Chondrocyte (in vitro differentiated cells): ENCODE measurements at regions not wholly inside any gene's neighbourhood (a gene's known extent, or its start where the extent isn't known, plus 50 kb on each side); places are given as distances from the start of the nearest gene placed in this dataset.

Experiments
- DNase-seq: peaks from one replicate; pipeline ENCODE4 v3.0.0; 2021; ENCODE audit warnings: mixed read lengths, low spot score
- H3K27ac Mint-ChIP-seq: one replicate; pipeline ENCODE4 v1.8.0; 2021; ENCODE audit warnings: mild to moderate bottlenecking, moderate library complexity, mixed read lengths; ENCODE audit not compliant: unreplicated experiment
- H3K27me3 Mint-ChIP-seq: 2 replicates; pipeline ENCODE4 v1.8.0; 2021; ENCODE audit warnings: low read depth, mixed read lengths
- H3K36me3 Mint-ChIP-seq: 2 replicates; pipeline ENCODE4 v1.8.0; 2021; ENCODE audit warnings: low read depth, mixed read lengths
- H3K4me1 Mint-ChIP-seq: 2 replicates; pipeline ENCODE4 v1.8.0; 2021; ENCODE audit warnings: low read depth, mild to moderate bottlenecking, mixed read lengths
- H3K4me3 Mint-ChIP-seq: one replicate; pipeline ENCODE4 v1.8.0; 2021; ENCODE audit warnings: mild to moderate bottlenecking, moderate library complexity, mixed read lengths; ENCODE audit not compliant: unreplicated experiment
- H3K9me3 Mint-ChIP-seq: 2 replicates; pipeline ENCODE4 v1.8.0; 2021; ENCODE audit warnings: low read depth, mixed read lengths
- TF ChIP-seq, protein P1 (sequence below): fragments of 200-600 bp; sonication (generic); IDR thresholded peaks from 2 replicates; pipeline ENCODE4 v1.5.0; 2021; ENCODE audit warnings: antibody characterized with exemption, mild to moderate bottlenecking, moderate library complexity

DNA sequence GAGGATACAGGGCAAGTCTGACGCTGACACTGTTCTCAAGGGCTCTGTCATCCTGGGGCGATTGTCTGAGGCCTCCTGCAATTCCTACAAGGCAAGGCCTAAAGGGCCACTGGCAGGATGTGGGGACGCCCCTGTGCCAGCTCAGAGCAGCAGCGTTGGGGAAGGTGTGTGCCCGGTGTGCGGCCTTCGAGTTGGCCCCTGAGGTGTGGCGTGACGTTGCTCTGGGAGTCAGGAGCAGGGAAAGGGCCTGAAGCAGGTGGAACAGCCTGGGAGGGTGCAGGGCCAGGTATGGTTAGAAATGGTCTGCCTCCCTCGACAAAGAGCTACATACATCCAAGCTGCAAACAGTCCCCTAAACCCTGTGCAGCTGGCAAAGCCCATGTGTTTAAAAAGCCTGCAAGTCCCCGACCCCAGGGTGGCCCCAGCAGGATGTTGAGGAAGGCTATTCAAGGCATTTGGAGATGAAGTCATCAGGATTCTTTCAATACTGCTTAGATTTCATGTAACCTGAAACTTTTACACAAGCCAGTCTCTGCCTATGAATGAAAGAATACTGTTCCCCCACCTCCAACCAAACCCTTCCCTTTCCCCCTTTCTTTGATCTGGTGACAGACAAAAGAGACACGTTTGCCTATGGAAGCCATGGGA lies 142.5 kb upstream of the TNS3 start:
- no peaks in the 10 kb centered on the region for H3K36me3 Mint-ChIP-seq
- no peak overlapping the region for H3K4me3 Mint-ChIP-seq

DNA sequence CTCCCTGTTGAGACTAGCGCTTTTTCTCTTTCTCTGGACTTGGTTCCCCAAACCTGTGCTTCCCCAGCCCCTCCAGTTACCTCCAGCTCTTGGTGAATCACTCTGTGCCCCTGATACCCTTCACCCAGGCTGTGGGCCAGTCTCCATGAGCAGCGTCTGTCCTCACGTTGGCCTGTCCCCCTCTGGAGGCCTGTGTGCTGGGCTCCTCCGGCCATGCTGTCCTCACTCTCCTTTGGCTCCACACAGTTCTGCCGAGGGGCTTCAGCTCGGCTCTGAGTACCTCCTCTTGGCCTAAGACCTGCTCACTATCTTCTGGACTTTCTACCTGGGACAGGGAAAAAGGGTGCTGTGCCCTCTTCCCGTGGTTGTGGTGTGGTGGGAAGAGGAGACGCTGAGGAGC lies 140.2 kb upstream of the TNS3 start:
- Mint-ChIP-seq H3K27ac (no peak overlapping the region), H3K9me3 (no peaks in the 10 kb centered on the region), H3K4me3 (no peak overlapping the region), H3K27me3 (no peaks in the 10 kb centered on the region), H3K4me1 (peaks cover 35% of the 10 kb centered on the region), H3K36me3 (no peaks in the 10 kb centered on the region)
- TF ChIP-seq, protein P1, sequence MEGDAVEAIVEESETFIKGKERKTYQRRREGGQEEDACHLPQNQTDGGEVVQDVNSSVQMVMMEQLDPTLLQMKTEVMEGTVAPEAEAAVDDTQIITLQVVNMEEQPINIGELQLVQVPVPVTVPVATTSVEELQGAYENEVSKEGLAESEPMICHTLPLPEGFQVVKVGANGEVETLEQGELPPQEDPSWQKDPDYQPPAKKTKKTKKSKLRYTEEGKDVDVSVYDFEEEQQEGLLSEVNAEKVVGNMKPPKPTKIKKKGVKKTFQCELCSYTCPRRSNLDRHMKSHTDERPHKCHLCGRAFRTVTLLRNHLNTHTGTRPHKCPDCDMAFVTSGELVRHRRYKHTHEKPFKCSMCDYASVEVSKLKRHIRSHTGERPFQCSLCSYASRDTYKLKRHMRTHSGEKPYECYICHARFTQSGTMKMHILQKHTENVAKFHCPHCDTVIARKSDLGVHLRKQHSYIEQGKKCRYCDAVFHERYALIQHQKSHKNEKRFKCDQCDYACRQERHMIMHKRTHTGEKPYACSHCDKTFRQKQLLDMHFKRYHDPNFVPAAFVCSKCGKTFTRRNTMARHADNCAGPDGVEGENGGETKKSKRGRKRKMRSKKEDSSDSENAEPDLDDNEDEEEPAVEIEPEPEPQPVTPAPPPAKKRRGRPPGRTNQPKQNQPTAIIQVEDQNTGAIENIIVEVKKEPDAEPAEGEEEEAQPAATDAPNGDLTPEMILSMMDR = no peak
- DNase-seq = no peak

More for the DNA sequence above, 142.5 kb upstream of the TNS3 start:
- TF ChIP-seq, protein P1 = no peak
- H3K27ac Mint-ChIP-seq = peak overlapping the region; percentile 97
- H3K4me1 Mint-ChIP-seq = peaks cover 56% of the 10 kb centered on the region
- DNase-seq = peak; percentile 56
- no peaks in the 10 kb centered on the region for H3K27me3 Mint-ChIP-seq
- H3K9me3 Mint-ChIP-seq = no peaks in the 10 kb centered on the region

DNA sequence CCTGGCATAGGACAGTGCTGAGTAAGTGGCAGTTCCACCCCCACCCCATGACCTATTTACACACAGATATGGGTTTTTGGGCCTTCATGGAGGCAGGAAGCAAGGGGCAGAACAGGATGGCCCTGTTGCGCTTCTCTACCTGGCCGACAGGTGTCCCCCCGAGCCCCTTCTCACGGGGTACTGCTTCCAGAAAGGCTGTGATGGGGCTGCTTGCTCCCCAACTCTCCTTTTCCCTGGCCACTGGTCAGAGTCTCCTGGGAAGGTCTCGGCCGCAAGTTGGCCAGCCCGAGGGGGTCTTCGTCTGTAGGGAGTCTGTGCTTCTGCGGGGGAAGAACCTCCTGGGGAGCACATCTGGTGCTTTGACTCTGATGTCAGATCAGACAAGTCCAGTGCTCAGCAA lies 139.8 kb upstream of the TNS3 start:
- Mint-ChIP-seq H3K27ac (no peak overlapping the region), H3K4me1 (peaks cover 30% of the 10 kb centered on the region)
- TF ChIP-seq, protein P1 = no peak

DNA sequence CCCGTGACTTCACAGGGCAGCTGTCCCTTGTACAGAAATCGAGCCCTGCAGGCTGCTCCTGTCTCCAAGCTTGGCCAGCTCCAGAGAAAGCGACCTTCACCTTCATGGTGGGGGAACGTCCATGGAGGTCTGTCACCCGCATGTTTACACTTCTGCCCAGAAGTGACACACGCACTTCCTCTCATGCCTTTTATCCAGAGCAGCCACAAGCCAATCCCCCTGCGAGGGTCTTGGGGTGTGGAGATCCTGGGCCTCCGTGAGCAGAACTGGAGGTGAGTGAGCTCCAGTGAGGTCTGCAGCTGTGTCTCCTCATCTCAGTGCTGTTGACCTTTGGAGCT lies 139.0 kb upstream of the TNS3 start:
- no peak for DNase-seq
- Mint-ChIP-seq H3K4me1 (peaks cover 25% of the 10 kb centered on the region), H3K27ac (no peak overlapping the region), H3K36me3 (no peaks in the 10 kb centered on the region), H3K4me3 (no peak overlapping the region), H3K9me3 (no peaks in the 10 kb centered on the region), H3K27me3 (no peaks in the 10 kb centered on the region)
- TF ChIP-seq, protein P1 = no peak

More for the DNA sequence above, 139.8 kb upstream of the TNS3 start:
- Mint-ChIP-seq H3K9me3 (no peaks in the 10 kb centered on the region), H3K36me3 (no peaks in the 10 kb centered on the region), H3K4me3 (no peak overlapping the region), H3K27me3 (no peaks in the 10 kb centered on the region)
- DNase-seq = peak; percentile 51

DNA sequence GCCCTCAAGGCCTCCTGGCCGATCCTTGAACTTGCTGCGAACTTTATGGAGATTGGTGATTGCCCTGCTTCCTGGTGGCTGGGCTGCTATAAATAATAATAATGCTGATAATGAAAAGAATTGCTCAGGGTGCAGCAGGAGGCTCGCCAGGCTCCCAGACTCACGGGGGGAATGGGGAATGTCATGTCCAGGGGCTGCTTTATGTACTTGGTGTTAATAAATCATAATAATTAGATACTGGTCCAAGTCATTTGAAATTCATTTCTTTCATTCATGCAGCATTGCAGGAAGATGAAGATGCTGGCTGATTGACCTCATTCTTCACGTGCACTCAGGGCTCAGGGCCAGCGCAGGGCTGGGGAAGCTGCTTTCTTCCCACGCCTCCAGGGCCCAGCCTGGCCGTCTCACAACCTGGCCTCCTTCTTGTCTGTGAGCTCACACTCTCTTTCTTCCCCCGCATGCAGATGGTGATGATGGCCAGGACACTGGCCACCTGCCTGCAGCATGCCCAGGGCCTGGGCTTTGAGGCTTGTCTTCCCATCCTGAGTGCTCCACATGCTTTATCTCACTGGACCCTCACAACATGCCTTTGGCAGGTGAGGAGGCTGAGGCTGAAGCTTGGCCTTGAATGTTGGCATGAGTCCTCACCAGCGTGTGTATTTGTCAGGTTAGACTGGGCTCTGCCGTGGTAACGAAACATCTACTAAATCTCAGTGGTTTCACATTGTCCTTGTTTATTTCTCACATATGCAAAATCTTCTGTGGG lies 138.4 kb upstream of the TNS3 start:
- no peaks in the 10 kb centered on the region for H3K27me3 Mint-ChIP-seq
- H3K36me3 Mint-ChIP-seq = no peaks in the 10 kb centered on the region
- no peak overlapping the region for H3K4me3 Mint-ChIP-seq
- H3K9me3 Mint-ChIP-seq = no peaks in the 10 kb centered on the region
- TF ChIP-seq, protein P1 = no peak
- H3K27ac Mint-ChIP-seq = no peak overlapping the region
- H3K4me1 Mint-ChIP-seq = peaks cover 19% of the 10 kb centered on the region
- no peak for DNase-seq
